HCT116 (cell line): ENCODE measurements at regions not wholly inside any gene's neighbourhood (a gene's known extent, or its start where the extent isn't known, plus 50 kb on each side); places are given as distances from the start of the nearest gene placed in this dataset.

Experiments
- ATF3 ChIP-seq: IDR thresholded peaks from 2 replicates; pipeline ENCODE4 v1.6.1; 2012
- CEBPB ChIP-seq: IDR thresholded peaks from 2 replicates; pipeline ENCODE4 v1.6.1; 2012; ENCODE audit warnings: low read depth
- CTCF ChIP-seq, 3 experiments: fragments of 200-600 bp in 1 of 3; sonication (generic) in 1 of 3; IDR thresholded peaks in 2 of 3; conservative IDR thresholded peaks in 1 of 3; 2 replicates each; pipeline ENCODE4 v1.5.1; 2012 to 2017; ENCODE audit warnings: low read depth in 2 of 3, low read length in 2 of 3, antibody characterized with exemption in 1 of 3, borderline replicate concordance in 1 of 3, control low read depth in 1 of 3, mild to moderate bottlenecking in 1 of 3, mixed read lengths in 1 of 3, mixed run types in 1 of 3, moderate library complexity in 1 of 3; ENCODE audit not compliant: insufficient read depth in 1 of 3
- EZH2 ChIP-seq: fragments of 200-600 bp; sonication (generic); IDR thresholded peaks from 2 replicates; pipeline ENCODE4 v1.6.1; 2017; ENCODE audit warnings: antibody characterized with exemption, mixed run types
- POLR2A ChIP-seq: IDR thresholded peaks from 2 replicates; pipeline ENCODE4 v1.7.0; 2011; ENCODE audit warnings: borderline replicate concordance; ENCODE audit not compliant: insufficient read depth, insufficient read length; ENCODE audit errors: extremely low read depth
- POLR2AphosphoS5 ChIP-seq: IDR thresholded peaks from 2 replicates; pipeline ENCODE4 v1.6.1; 2011; ENCODE audit warnings: mild to moderate bottlenecking, low read depth, low read length, moderate library complexity
- SRF ChIP-seq: IDR thresholded peaks from 2 replicates; pipeline ENCODE4 v1.6.1; 2012; ENCODE audit warnings: low read depth
- ZNF274 ChIP-seq: fragments of 200-500 bp; sonication (Bioruptor generic); IDR thresholded peaks from 2 replicates; pipeline ENCODE4 v1.6.1; 2014; ENCODE audit warnings: mild to moderate bottlenecking, low read depth, low read length, inconsistent platforms

- TF ChIP-seq CTCF (IDR thresholded peaks at IDR 0.05 in 2 of 3, conservative IDR thresholded peaks at IDR 0.05 in 1 of 3; ENCODE audit: borderline replicate concordance in 1 of 3, insufficient read depth in 1 of 3, low read depth in 2 of 3, low read length in 2 of 3) (no peak), CEBPB (no peak), POLR2A (no peak), EZH2 (no peak), ATF3 (no peak), SRF (no peak), ZNF274 (no peak), POLR2AphosphoS5 (no peak)
Measured at GRCh38 chr3:46086083-46086437, 58.8 kb upstream of the XCR1 start.
